ENCODE measurements at regions not wholly inside any gene's neighbourhood (a gene's known extent, or its start where the extent isn't known, plus 50 kb on each side); places are given as distances from the start of the nearest gene placed in this dataset.

- CTCF ChIA-PET (ENCODE audit: partially characterized antibody): no interaction called here
- H2BK15ac ChIP-seq (ENCODE audit: low read length): no peak overlapping the region
- no peak overlapping the region for H2BK5ac ChIP-seq (ENCODE audit: low read depth, low read length)
- FAIRE-seq (no peak), DNase-seq (ENCODE audit: low read depth in 1 of 2, low spot score in 2 of 2) (no peak)
- H3K4ac ChIP-seq (replicated peaks; ENCODE audit: insufficient read length, low read depth, low read length): no peak overlapping the region
- H3K27ac ChIP-seq (ENCODE audit: low read depth, low read length): no peak overlapping the region
- H3K9ac ChIP-seq (replicated peaks in 1 of 4; ENCODE audit: extremely low read depth in 1 of 4, low read depth in 3 of 4, low read length in 3 of 4): no peak overlapping the region
- no peaks in the 10 kb centered on the region for H3K79me2 ChIP-seq (ENCODE audit: control insufficient read depth in 1 of 2, insufficient read depth in 2 of 2, low read length in 2 of 2)
- H3K9me3 ChIP-seq (ENCODE audit: insufficient read depth in 2 of 2, low read depth in 1 of 2, low read length in 1 of 2): peaks cover 0 to 8% of the 10 kb centered on the region in 2 experiments; a peak in 2 of 4 replicates
- no peaks in the 10 kb centered on the region for H3K79me1 ChIP-seq (ENCODE audit: low read depth, low read length)
- no peak overlapping the region for H2BK120ac ChIP-seq (replicated peaks; ENCODE audit: low read depth, low read length)
- H2AK5ac ChIP-seq (ENCODE audit: low read depth, low read length): no peak overlapping the region
- H3K18ac ChIP-seq (ENCODE audit: extremely low read depth, low read length): no peak overlapping the region
- no peak overlapping the region for H2BK20ac ChIP-seq (ENCODE audit: low read length)
- POLR2A ChIA-PET (ENCODE audit: partially characterized antibody): no interaction called here
- no peak overlapping the region for H4K5ac ChIP-seq (ENCODE audit: insufficient read length, low read depth, low read length)
- no peak overlapping the region for H4K91ac ChIP-seq (replicated peaks; ENCODE audit: insufficient read length, low read length)
- no peak overlapping the region for H3K14ac ChIP-seq (ENCODE audit: insufficient read length)
- no peaks in the 10 kb centered on the region for H3K23me2 ChIP-seq (ENCODE audit: low read depth, low read length)
- no peak overlapping the region for H3K23ac ChIP-seq (ENCODE audit: insufficient read length)
- no peak overlapping the region for H3K4me3 ChIP-seq (ENCODE audit: extremely low read depth in 1 of 4, insufficient read depth in 2 of 4, low read depth in 3 of 4, low read length in 4 of 4)
- peaks cover 0 to 6% (median 0%) of the 10 kb centered on the region in 4 experiments; a peak in 1 of 8 replicates for H3K36me3 ChIP-seq (ENCODE audit: control insufficient read depth in 2 of 4, insufficient read depth in 4 of 4, low read length in 3 of 4)
- H3K4me1 ChIP-seq (replicated peaks in 1 of 4; ENCODE audit: control insufficient read depth in 3 of 4, insufficient read depth in 4 of 4, low read length in 3 of 4): no peaks in the 10 kb centered on the region
- H4K20me1 ChIP-seq (replicated peaks in 1 of 2; ENCODE audit: control insufficient read depth in 1 of 2, insufficient read depth in 2 of 2, low read length in 2 of 2): no peaks in the 10 kb centered on the region
- H2AFZ ChIP-seq (ENCODE audit: low read length): no peak overlapping the region
- no peak overlapping the region for H2BK12ac ChIP-seq (ENCODE audit: low read depth, low read length)
- no peak overlapping the region for H4K8ac ChIP-seq (ENCODE audit: extremely low read depth, insufficient read depth, low read length)
- H3K56ac ChIP-seq (replicated peaks; ENCODE audit: insufficient read length, low read depth, low read length): no peak overlapping the region
- TF ChIP-seq SP1 (IDR thresholded peaks at IDR 0.05; ENCODE audit: low read depth, low read length): no peak
- TF ChIP-seq SAP30 (IDR thresholded peaks at IDR 0.05; ENCODE audit: insufficient read depth, insufficient replicate concordance, low read length): no peak
- no peak for TF ChIP-seq NRF1 (IDR thresholded peaks at IDR 0.05; ENCODE audit: low read depth, low read length)
- TF ChIP-seq HDAC2 (IDR thresholded peaks at IDR 0.05; ENCODE audit: borderline replicate concordance in 1 of 2, low read depth in 2 of 2, low read length in 2 of 2): no peak
- TF ChIP-seq RFX5 (IDR thresholded peaks at IDR 0.05; ENCODE audit: borderline replicate concordance, low read depth, low read length): no peak
- no peak overlapping the region for H3K4me2 ChIP-seq (ENCODE audit: insufficient read depth in 1 of 2, low read depth in 2 of 2, low read length in 2 of 2)
- H3K27me3 ChIP-seq (replicated peaks in 1 of 4; ENCODE audit: control insufficient read depth in 3 of 4, extremely low read depth in 1 of 4, insufficient read depth in 3 of 4, low read length in 3 of 4): no peaks in the 10 kb centered on the region
Observed at GRCh38 chr10:76769582-76769981, 868.0 kb downstream of the KCNMA1 start.
